ENCODE measurements at regions not wholly inside any gene's neighbourhood (a gene's known extent, or its start where the extent isn't known, plus 50 kb on each side); places are given as distances from the start of the nearest gene placed in this dataset.

- peaks cover 0 to 7% (median 0%) of the 10 kb centered on the region in 3 donors for H3K27me3 ChIP-seq (ENCODE audit: insufficient read depth in 3 of 3, low read length in 2 of 3)
- H3K4me1 ChIP-seq, result no peaks in the 10 kb centered on the region
- no peak overlapping the region for H3K27ac ChIP-seq
- no peaks in the 10 kb centered on the region for H3K36me3 ChIP-seq (ENCODE audit: insufficient read depth in 1 of 2, low read depth in 1 of 2)
- ATAC-seq (no peak), DNase-seq (peak in 1 of 2 donors; percentile 13)
- TF ChIP-seq, protein P1, sequence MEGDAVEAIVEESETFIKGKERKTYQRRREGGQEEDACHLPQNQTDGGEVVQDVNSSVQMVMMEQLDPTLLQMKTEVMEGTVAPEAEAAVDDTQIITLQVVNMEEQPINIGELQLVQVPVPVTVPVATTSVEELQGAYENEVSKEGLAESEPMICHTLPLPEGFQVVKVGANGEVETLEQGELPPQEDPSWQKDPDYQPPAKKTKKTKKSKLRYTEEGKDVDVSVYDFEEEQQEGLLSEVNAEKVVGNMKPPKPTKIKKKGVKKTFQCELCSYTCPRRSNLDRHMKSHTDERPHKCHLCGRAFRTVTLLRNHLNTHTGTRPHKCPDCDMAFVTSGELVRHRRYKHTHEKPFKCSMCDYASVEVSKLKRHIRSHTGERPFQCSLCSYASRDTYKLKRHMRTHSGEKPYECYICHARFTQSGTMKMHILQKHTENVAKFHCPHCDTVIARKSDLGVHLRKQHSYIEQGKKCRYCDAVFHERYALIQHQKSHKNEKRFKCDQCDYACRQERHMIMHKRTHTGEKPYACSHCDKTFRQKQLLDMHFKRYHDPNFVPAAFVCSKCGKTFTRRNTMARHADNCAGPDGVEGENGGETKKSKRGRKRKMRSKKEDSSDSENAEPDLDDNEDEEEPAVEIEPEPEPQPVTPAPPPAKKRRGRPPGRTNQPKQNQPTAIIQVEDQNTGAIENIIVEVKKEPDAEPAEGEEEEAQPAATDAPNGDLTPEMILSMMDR (IDR thresholded peaks at IDR 0.05), result no peak
- no peak overlapping the region for H3K4me3 ChIP-seq
- WGBS, 3 donors, result 74 to 78% (median 75%) methylated on average over 13 of the region's 13 CpGs
- H3K9me3 ChIP-seq, result no peaks in the 10 kb centered on the region
- intact Hi-C loops (cut with DNase I), result no loop called here
These were observed 169.4 kb downstream of the FOXL1 start for GRCh38 chr16:86747761-86748160.

DNA sequence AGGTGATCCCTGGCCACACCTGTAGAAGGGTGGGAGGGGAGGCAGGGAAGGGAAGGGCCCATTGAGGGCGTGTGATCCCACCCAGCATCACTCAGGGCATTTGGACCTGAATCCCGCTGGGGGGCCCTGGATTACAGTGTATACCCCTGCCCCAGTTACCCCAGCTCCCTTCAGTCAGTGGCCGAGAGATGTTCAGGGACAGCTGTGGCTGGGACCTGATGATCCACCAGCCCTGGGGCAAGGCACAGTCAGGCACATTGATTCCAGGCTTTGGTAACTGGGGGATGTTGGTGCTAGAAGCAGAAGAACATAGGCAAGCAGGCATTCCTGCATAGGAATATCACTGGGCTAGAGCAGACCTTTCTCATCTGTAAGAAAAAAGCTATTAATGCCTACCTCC, 170.3 kb downstream of the FOXL1 start:
- ATAC-seq (no peak), DNase-seq (no peak)
- H3K27me3 ChIP-seq (ENCODE audit: insufficient read depth in 3 of 3, low read length in 2 of 3), result peaks cover 0 to 7% (median 0%) of the 10 kb centered on the region in 3 donors
- TF ChIP-seq, protein P1 (IDR thresholded peaks at IDR 0.05), result no peak
- H3K4me3 ChIP-seq, result no peak overlapping the region
- no peaks in the 10 kb centered on the region for H3K36me3 ChIP-seq (ENCODE audit: insufficient read depth in 1 of 2, low read depth in 1 of 2)
- H3K9me3 ChIP-seq, result no peaks in the 10 kb centered on the region
- intact Hi-C loops (cut with DNase I), result no loop called here
- 62 to 91% (median 68%) methylated on average over 3 of the region's 3 CpGs for WGBS, 3 donors
- H3K27ac ChIP-seq, result no peak overlapping the region
- H3K4me1 ChIP-seq, result no peaks in the 10 kb centered on the region

- no peak for DNase-seq
- H3K27ac ChIP-seq, result no peak overlapping the region
- H3K27me3 ChIP-seq (ENCODE audit: insufficient read depth in 3 of 3, low read length in 2 of 3), result peaks cover 0 to 7% (median 0%) of the 10 kb centered on the region in 3 donors
- H3K4me3 ChIP-seq, result no peak overlapping the region
- TF ChIP-seq, protein P1 (IDR thresholded peaks at IDR 0.05), result no peak
- no peaks in the 10 kb centered on the region for H3K9me3 ChIP-seq
- WGBS, 3 donors, result 60 to 72% (median 63%) methylated on average over 12 of the region's 12 CpGs
- ATAC-seq, result peak in 1 of 4 donors; percentile 31
- H3K36me3 ChIP-seq (ENCODE audit: insufficient read depth in 1 of 2, low read depth in 1 of 2), result no peaks in the 10 kb centered on the region
- H3K4me1 ChIP-seq, result no peaks in the 10 kb centered on the region
- intact Hi-C loops (cut with DNase I), result loop anchor here in 1 of 2 donors (5.0 kb wide), 1 partner anchor 174 kb away; the partner anchor contains the start of gene FOXL1
These were observed 173.0 kb downstream of the FOXL1 start for GRCh38 chr16:86751076-86752030.

DNA sequence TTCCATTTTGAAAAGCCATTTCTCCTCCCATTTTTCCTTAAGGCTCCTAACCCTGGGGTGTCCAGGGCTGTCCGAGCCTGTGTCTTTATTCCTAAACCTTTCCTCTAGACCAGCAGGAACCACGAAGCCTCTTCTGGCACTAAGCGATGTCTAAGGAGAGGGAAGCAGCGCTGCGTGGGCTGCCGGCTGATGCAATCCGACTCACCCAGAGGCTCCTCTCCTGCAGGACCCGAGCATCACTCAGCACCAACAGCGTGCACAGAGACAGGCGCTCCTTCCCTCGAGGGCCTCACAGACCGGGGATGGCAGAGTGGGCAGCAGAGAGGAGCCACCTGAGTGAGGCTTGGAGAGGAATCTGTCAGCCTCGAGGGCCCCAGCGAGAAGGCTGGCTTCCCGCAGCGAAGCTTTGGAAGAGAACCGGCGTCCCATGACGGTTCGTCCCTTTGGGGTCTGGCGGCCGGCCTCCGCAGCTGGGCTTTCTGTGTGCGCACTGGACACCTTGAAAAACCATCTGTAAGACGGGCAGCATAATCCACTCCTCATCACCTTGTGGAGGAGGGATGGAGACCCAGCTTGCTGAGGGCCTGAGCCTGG, 174.3 kb downstream of the FOXL1 start:
- ATAC-seq (no peak), DNase-seq (peak in 1 of 2 donors; percentile 14)
- Histone ChIP-seq H3K9me3 (no peaks in the 10 kb centered on the region), H3K27ac (no peak overlapping the region), H3K27me3 (ENCODE audit: insufficient read depth in 3 of 3, low read length in 2 of 3) (peaks cover 0 to 14% (median 0%) of the 10 kb centered on the region in 3 donors), H3K4me1 (no peaks in the 10 kb centered on the region), H3K36me3 (ENCODE audit: insufficient read depth in 1 of 2, low read depth in 1 of 2) (no peaks in the 10 kb centered on the region), H3K4me3 (no peak overlapping the region)
- intact Hi-C loops (cut with DNase I), result loop anchor here in 1 of 2 donors (5.0 kb wide), 1 partner anchor 175 kb away; the partner anchor contains the start of gene FOXL1
- 71 to 76% (median 75%) methylated on average over 25 of the region's 25 CpGs for whole genome bisulfite sequencing, 3 donors
- TF ChIP-seq, protein P1 (IDR thresholded peaks at IDR 0.05), result no peak

All from psoas muscle (tissue), 7 donors.